MM.1S (cell line): ENCODE measurements at regions not wholly inside any gene's neighbourhood (a gene's known extent, or its start where the extent isn't known, plus 50 kb on each side); places are given as distances from the start of the nearest gene placed in this dataset.

Source experiments
- CTCF ChIP-seq: fragments of 300-600 bp; sonication (generic); IDR thresholded peaks from 2 replicates; pipeline ENCODE4 v1.5.1; 2016; ENCODE audit warnings: antibody characterized with exemption, low read length, mixed read lengths
- EZH2 ChIP-seq: fragments of 300-600 bp; sonication (generic); optimal IDR thresholded peaks from 2 replicates; pipeline ENCODE3; 2017; ENCODE audit warnings: low read depth, mild to moderate bottlenecking, antibody characterized with exemption, low read length, mixed read lengths
- EZH2phosphoT487 ChIP-seq: fragments of 300-600 bp; sonication (generic); IDR thresholded peaks from 2 replicates; pipeline ENCODE4 v1.6.1; 2018; ENCODE audit warnings: antibody characterized with exemption, low read length

GRCh38 chr3:176611703-176612102 is 585.6 kb downstream of the TBL1XR1 start:
- TF ChIP-seq CTCF (no peak), EZH2 (no peak), EZH2phosphoT487 (no peak)
